GM21390 (cell line): ENCODE measurements at regions not wholly inside any gene's neighbourhood (a gene's known extent, or its start where the extent isn't known, plus 50 kb on each side); places are given as distances from the start of the nearest gene placed in this dataset.

ENCODE experiments used
- ATAC-seq: cut with Tn5 transposase; IDR thresholded peaks from one replicate; pipeline ENCODE4 v1.9.1; 2021; ENCODE audit not compliant: unreplicated experiment

- ATAC-seq, result no peak
These were observed 244.8 kb downstream of the BAMBI start for GRCh38 chr10:28922127-28922526.

- ATAC-seq, result no peak
These were observed 245.5 kb downstream of the BAMBI start for GRCh38 chr10:28922861-28923260.

- ATAC-seq, result no peak
These were observed 247.4 kb downstream of the BAMBI start for GRCh38 chr10:28924717-28925116.

GRCh38 chr10:28925121-28925663 lies 247.9 kb downstream of the BAMBI start:
- no peak for ATAC-seq

GRCh38 chr10:28926932-28927331 lies 249.6 kb downstream of the BAMBI start:
- no peak for ATAC-seq

GRCh38 chr10:28928484-28928883 lies 251.2 kb downstream of the BAMBI start:
- no peak for ATAC-seq

GRCh38 chr10:28929942-28930341 lies 252.6 kb downstream of the BAMBI start:
- no peak for ATAC-seq

- no peak for ATAC-seq
These were observed 253.5 kb downstream of the BAMBI start for GRCh38 chr10:28930514-28931495.

GRCh38 chr10:28935061-28935460 lies 257.7 kb downstream of the BAMBI start:
- ATAC-seq, result no peak

GRCh38 chr10:28937959-28938358 lies 260.6 kb downstream of the BAMBI start:
- ATAC-seq, result no peak

- no peak for ATAC-seq
These were observed 261.4 kb downstream of the BAMBI start for GRCh38 chr10:28938745-28939144.

- ATAC-seq, result no peak
These were observed 262.2 kb downstream of the BAMBI start for GRCh38 chr10:28939281-28940157.

- ATAC-seq, result no peak
These were observed 263.0 kb downstream of the BAMBI start for GRCh38 chr10:28940158-28940888.

GRCh38 chr10:28942012-28942411 lies 264.7 kb downstream of the BAMBI start:
- no peak for ATAC-seq

- ATAC-seq, result no peak
These were observed 268.6 kb downstream of the BAMBI start for GRCh38 chr10:28945959-28946358.

- no peak for ATAC-seq
These were observed 269.2 kb downstream of the BAMBI start for GRCh38 chr10:28946479-28946878.

GRCh38 chr10:28947171-28947570 lies 269.9 kb downstream of the BAMBI start:
- ATAC-seq, result no peak

- no peak for ATAC-seq
These were observed 270.7 kb downstream of the BAMBI start for GRCh38 chr10:28948046-28948445.

- no peak for ATAC-seq
These were observed 272.0 kb downstream of the BAMBI start for GRCh38 chr10:28949005-28950004.

GRCh38 chr10:28951484-28951883 lies 274.2 kb downstream of the BAMBI start:
- no peak for ATAC-seq
